HFF-Myc (cell line): ENCODE measurements at regions not wholly inside any gene's neighbourhood (a gene's known extent, or its start where the extent isn't known, plus 50 kb on each side); places are given as distances from the start of the nearest gene placed in this dataset.

Source experiments
- DNase-seq: peaks from one replicate; pipeline ENCODE4 v3.0.0-alpha.2; 2011; ENCODE audit warnings: low read depth; ENCODE audit errors: extremely low read depth
- H3K4me3 ChIP-seq: replicated peaks from 2 replicates; pipeline ENCODE4 v1.5.1; 2011; ENCODE audit warnings: low read depth, mild to moderate bottlenecking, control low read depth, low read length
- TF ChIP-seq, protein P1 (sequence below): IDR thresholded peaks from 2 replicates; pipeline ENCODE4 v1.5.1; 2012; ENCODE audit warnings: mild to moderate bottlenecking, low read depth, low read length, control low read depth; ENCODE audit errors: missing control alignments

DNA sequence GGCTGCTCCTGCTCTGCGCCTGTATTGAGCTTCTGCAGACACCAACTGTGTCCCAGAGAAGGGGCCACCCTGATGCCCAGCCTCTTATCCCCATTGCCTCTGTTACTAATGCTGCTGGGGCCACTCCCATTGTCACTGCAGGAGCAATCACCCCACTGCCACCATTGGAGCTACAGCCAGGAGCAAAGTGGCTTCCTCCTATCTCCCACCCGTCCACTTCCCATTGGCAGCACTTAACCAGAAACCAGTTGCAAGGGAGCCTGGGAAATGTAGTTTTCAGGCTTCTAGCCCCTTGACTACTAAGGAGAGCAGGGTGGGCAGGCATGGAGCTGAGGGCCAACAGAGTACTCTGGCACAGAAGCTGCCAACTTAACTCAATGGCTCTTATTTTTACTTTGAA is 55.9 kb upstream of the KLF13 start:
- TF ChIP-seq, protein P1, sequence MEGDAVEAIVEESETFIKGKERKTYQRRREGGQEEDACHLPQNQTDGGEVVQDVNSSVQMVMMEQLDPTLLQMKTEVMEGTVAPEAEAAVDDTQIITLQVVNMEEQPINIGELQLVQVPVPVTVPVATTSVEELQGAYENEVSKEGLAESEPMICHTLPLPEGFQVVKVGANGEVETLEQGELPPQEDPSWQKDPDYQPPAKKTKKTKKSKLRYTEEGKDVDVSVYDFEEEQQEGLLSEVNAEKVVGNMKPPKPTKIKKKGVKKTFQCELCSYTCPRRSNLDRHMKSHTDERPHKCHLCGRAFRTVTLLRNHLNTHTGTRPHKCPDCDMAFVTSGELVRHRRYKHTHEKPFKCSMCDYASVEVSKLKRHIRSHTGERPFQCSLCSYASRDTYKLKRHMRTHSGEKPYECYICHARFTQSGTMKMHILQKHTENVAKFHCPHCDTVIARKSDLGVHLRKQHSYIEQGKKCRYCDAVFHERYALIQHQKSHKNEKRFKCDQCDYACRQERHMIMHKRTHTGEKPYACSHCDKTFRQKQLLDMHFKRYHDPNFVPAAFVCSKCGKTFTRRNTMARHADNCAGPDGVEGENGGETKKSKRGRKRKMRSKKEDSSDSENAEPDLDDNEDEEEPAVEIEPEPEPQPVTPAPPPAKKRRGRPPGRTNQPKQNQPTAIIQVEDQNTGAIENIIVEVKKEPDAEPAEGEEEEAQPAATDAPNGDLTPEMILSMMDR: no peak
- no peak for DNase-seq
- H3K4me3 ChIP-seq: no peak overlapping the region

DNA sequence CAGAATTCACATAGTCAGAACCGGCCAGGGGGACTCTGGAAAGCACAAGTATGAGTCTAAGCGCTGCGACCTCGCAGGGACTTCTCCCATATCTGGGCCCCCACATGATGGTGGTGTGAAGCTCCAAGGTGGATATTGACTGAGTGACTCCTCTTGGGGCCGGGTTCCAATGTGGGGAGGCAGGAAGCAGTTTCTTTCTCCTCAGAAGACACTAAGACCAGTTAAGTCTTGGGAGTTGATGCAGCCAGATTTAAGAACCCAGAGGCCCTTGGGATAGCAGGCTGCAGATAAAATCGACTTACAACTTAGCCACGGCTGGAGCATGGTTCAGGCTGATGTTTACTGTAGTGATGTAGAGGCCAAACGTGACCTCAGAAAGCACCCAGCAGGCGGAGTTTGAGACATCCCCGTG is 55.4 kb upstream of the KLF13 start:
- TF ChIP-seq, protein P1: no peak
- no peak for DNase-seq
- H3K4me3 ChIP-seq: no peak overlapping the region

DNA sequence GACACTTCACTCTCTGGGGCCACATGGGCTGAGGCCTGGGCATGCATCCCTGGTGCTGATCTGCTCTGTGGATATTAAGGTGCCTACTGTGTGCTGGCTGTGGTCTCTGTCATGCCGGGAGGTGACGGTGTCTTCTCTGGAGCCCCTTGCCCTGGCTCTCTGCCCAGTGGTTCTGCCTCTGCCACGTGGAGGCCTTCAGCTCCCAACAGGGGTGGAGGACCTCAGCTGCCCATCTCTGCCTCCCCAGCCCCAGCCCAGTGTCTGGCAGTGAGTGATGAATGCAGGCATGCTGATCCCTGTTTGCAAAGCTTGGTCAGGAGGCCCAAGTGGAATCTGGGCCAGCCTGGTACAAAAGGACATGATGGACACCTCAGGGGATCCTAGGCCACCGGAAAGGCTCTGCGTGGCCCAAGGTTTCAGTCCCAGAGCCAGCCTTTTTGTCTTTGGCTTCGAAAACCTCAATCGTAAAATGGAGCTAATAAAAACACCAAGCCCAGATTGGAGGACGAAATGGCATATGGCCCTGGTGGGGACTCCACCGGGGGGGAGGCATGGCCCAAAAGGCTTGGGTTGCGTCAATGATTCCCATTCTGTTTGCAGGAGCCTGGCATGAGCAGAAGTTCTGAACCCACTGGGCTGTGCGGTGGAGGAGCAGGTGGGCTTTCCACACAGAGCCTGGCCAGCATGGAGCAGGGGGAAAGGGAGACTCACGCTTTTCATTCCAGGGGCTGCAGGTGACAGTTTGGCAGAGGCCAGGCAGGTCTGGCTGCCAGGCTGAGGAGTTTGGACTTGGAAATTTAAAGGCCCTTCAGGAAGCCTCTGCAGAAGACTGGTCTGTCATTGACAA is 54.7 kb upstream of the KLF13 start:
- TF ChIP-seq, protein P1: no peak
- DNase-seq: no peak
- no peak overlapping the region for H3K4me3 ChIP-seq

DNA sequence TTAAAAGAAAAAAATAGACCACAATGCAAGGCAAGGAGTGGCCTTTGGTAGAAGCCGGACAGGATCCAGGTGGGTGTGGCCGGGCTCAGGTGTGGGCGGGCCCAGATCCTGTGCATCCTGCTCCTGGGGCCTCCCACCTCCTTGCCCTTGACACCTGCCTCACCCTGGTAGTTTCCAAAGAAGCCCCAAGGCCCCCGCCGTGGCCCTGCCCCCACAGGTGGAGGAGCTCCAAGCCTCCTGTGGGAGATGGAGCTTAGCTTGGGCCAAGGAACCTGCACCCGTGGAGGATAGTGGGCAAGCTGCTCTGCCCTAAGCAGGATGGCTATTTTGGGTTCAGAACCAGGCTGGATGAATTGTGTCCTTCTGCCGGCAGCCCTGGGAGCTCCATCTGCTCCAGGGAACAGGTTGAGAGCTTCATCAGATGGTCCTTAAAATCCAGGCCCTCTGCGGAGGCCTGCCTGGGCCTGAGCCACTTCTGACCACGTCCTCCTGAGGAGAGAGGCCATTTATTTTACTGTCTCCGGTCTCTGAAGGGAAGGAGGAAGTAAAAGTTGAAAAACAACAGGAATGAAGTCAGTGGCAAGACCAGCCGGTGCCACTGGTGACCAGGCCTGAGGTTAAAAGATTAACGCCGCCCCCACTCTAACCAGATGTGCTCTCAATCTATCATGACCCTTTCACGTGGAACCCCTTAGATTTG is 53.9 kb upstream of the KLF13 start:
- DNase-seq: no peak
- TF ChIP-seq, protein P1: no peak
- H3K4me3 ChIP-seq: no peak overlapping the region

DNA sequence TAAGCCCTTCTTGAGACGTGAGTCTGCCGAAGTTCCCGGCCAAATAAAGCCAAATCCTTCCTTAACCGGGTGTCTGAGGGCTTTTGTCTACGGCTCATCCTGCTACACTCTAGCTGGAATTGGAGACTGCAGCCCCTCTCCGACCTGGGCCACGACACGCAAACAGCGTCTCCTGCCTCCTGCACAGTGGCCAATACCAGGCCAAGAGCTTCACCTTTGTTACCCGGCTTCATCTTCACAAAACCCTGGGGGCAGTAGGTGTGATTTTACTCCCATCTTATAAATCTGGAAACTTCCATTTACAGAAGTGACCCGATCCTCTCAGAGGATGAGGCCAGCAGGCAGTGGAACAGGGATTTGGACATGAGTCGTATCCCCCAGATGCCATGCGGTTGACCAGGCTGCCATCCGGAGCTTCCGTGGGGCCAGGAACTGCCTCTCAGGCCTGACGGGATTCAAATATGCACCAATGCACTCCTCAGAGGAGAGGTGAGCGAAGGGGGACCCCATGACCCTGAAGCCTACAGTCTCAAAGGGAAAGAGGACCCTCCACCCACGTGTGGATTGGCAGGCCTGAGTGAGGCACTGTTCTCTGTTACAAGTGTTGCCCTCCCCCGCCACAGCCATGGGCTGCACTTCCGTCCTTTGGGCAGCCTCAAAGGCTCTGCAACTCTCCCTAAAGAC is 53.2 kb upstream of the KLF13 start:
- DNase-seq: no peak
- TF ChIP-seq, protein P1: no peak
- H3K4me3 ChIP-seq: no peak overlapping the region

DNA sequence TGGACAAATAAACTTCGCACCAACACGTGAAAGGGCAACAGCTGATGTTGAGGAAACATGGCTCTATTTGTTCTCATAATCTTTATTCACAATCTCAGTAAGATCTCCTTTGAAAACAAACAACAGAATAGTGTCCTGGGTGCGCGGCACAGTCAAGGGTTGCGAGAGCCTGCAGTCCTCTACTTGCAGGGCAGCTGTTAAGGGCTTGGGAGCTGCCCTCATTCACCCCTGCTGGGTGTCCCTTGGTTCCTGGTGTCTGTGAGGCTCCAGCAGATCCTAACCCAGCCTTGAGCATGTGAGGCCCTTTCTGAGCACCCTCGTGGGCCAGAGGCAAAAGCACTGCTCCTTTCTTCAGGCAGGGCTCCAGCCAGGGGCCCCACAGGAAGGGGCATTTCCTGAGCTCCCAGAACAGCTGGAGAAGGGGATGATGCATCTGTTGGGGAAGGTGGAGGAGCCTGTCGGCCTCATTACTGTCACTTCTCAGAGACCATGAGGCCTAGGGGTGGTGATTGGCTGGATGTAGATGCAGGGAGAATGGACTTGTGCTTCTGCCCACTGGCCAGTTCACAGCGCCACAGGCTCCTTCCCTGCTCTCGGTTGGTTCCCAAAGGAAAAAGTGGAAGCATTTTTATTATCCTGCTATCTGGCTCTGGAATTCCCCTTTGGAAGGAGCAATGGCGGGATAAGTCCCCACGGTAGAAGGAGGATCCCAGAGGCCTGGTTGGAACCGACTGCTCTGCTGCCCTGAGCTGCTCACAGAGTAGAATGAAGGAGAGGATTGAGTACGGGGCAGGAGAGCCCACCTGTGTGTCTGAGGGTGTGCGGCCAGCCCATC is 51.9 kb upstream of the KLF13 start:
- TF ChIP-seq, protein P1: no peak
- DNase-seq: no peak
- no peak overlapping the region for H3K4me3 ChIP-seq
